ENCODE measurements at regions not wholly inside any gene's neighbourhood (a gene's known extent, or its start where the extent isn't known, plus 50 kb on each side); places are given as distances from the start of the nearest gene placed in this dataset.

GRCh38 chr6:85068221-85068620 is 303.8 kb upstream of the TBX18 start:
- TF ChIP-seq CTCF (tag by site-specific recombination; IDR thresholded peaks at IDR 0.05) (no peak), ZNF510 (tag by site-specific recombination; IDR thresholded peaks at IDR 0.05; ENCODE audit: insufficient replicate concordance) (no peak), ZNF776 (tag by site-specific recombination; IDR thresholded peaks at IDR 0.05; ENCODE audit: borderline replicate concordance) (no peak), ZFP69B (tag by site-specific recombination; IDR thresholded peaks at IDR 0.05) (no peak), ATF2 (tag by site-specific recombination; IDR thresholded peaks at IDR 0.05; ENCODE audit: low read depth) (no peak), PBX3 (CRISPR knock-in tag; IDR thresholded peaks at IDR 0.05) (no peak), REST (tag by site-specific recombination; IDR thresholded peaks at IDR 0.05) (no peak), ZNF175 (tag by site-specific recombination; IDR thresholded peaks at IDR 0.05) (no peak), ZNF140 (tag by site-specific recombination; IDR thresholded peaks at IDR 0.05) (no peak), ZNF292 (tag by site-specific recombination; IDR thresholded peaks at IDR 0.05; ENCODE audit: borderline replicate concordance, low read depth) (no peak), MYNN (tag by site-specific recombination; IDR thresholded peaks at IDR 0.05; ENCODE audit: borderline replicate concordance) (no peak), RBAK (tag by site-specific recombination; IDR thresholded peaks at IDR 0.05) (no peak), PRDM4 (tag by site-specific recombination; IDR thresholded peaks at IDR 0.05) (no peak), ZBTB20 (tag by site-specific recombination; IDR thresholded peaks at IDR 0.05) (no peak)
